Suprapubic skin (tissue), 3 donors: ENCODE measurements at regions not wholly inside any gene's neighbourhood (a gene's known extent, or its start where the extent isn't known, plus 50 kb on each side); places are given as distances from the start of the nearest gene placed in this dataset.

Experiments used
- CTCF ChIP-seq, 2 donors: fragments of 200-600 bp in 1 of 2; fragments of 450-650 bp in 1 of 2; sonication (generic) in 1 of 2; IDR thresholded peaks; one replicate each; pipeline ENCODE4 v1.5.1; 2016 to 2019; ENCODE audit warnings: antibody characterized with exemption in 2 of 2, mild to moderate bottlenecking in 1 of 2, moderate library complexity in 1 of 2
- POLR2AphosphoS5 ChIP-seq, 3 donors: sonication (generic); formaldehyde crosslinking; IDR thresholded peaks; one replicate each; pipeline ENCODE4 v1.6.1; 2017; ENCODE audit warnings: antibody characterized with exemption in 3 of 3

- no peak for TF ChIP-seq CTCF (IDR thresholded peaks at IDR 0.05)
- TF ChIP-seq POLR2AphosphoS5 (IDR thresholded peaks at IDR 0.05): no peak
Observed at GRCh38 chr3:174651951-174652350, 207.2 kb upstream of the NAALADL2 start.
